ENCODE measurements at regions not wholly inside any gene's neighbourhood (a gene's known extent, or its start where the extent isn't known, plus 50 kb on each side); places are given as distances from the start of the nearest gene placed in this dataset.
"Not testable (repeated sequence)": the region's sequence is repeated elsewhere in the genome, so short reads cannot be mapped to it uniquely, and the experiment has no call there.

DNA sequence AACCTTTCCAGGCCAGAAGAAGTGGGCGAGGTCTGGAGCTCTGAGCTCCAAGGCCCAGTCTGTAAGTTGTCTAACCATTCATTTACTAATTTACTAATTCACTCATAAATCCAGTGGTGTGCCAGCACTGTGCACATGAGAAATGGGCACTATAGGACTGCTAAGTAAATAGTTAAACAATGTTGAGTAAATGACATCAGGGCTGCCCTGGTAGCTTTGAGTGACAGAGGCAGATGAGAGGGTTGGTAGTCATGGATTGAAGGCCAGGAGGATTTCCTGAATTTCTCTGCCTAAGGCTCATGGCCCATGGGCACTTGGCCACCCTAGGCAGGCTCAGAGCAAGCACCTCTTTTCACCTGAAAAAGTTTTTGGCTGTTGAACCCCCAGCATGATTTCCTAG is 216.9 kb upstream of the RXFP2 start:
- no peak for DNase-seq

DNA sequence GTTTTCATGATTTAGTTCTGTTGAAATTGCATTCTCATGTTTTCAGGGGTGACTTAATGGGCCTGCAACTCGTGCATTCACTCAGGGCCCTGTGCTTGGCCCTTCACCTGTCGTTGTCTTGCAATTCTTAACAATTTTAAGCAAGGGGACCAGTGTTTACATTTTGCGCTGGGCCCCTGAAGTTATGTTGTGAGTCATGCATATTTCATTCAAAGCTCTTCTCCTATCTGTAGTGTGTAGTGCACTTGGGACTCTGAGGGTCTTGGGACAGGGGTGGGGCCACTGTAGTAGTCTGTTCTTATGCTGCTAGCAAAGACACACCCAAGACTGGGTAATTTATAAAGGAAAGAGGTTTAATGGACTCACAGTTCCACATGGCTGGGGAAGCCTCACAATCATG is 211.2 kb upstream of the RXFP2 start:
- no peak for DNase-seq

DNA sequence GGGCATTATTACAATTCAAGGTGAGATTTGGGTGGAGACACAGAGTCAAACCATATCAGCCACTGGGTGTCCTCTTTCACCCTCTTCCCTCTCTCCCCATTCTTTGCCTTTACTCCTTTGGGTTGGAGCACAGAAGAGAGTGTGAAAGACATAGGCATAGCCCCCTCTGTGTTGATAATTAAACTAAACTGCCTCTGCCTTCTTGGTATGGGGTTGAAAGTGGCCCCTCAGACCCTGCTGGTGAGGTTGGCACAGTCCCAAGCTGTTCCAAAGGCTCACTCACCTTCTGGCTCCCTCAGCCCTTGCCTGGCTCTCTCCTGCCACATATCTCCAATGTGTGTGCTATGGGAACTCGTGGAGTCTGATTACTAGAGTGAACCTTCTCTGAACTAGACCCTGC is 210.6 kb upstream of the RXFP2 start:
- no peak for DNase-seq

DNA sequence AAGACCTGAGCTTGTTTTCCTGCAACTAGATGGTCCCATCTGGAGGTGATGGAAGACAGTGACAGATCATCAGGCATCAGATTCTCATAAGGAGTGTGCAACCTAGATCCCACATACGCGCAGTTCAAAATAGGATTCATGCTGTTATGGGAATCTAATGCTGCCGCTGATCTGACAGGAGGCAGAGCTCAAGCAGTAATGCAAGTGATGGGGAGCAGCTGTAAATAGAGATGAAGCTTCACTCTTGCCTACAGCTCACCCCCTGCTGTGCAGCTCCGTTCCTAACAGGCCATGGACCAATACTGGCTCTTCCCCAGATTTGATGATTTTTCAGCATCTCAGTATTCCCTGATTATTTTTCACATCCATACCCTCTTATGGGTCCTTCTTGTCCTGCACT is 208.4 kb upstream of the RXFP2 start:
- DNase-seq: no peak

DNA sequence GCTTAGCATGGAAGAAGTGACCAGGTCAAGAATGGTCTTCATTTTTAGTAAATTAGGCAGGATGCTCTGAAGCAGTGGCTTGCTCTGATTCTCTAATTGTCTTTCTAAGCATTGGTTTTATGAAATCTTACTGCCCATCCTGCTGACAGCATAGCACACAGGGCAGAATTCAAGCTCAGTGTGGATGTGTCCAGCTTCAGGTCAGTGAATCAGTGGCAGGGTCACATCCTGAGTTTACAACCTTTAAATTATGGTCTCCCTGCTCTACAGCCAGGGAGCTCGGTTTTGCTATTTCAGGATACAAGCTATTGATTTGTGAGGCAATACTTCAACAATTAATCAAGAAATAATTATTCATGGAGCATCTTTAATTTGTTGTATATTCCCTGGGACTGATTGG is 202.3 kb upstream of the RXFP2 start:
- DNase-seq: no peak

DNA sequence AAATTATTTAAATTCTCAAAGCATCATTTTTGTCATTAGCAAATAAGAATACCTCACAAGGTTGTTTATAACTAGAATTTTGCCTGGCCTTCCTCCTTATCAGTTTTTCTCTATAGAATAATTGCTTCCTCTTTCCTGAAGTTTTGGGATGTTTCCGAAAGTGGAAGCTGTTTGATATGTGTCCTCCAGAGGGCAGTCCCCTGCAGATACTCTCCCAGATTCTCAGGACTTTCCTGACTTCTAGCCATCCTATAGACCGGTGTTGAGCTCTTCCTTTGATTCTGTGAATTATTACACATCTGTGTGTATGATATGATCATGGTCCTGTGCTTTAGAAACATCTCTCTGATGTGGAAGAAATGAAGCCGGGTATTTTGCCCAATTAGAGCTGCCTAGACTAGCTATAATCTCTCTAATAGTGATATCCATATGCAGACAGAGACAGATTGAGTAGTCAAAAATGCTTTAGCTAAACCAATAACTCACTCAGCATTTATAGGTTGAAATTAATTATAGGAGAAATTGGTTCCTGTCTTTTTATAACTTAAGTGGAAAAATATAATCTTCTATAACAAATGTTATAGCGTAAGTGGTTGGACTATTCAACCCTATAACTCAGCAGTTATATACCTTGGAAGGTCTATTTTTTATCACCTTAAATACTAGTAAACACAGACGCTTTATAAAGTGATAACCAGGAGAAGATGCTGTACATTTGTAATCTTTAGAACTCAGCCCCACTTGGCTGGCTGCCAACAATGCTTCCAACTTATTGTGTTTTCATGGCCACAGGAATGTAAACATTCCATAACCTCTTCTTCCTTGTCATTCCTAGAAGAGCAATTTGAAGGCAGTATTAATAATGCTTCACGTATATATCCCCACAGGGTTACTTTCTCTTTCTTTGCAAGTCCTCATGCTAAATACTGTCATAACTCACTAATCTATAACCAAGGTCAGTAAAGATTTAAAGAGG is 201.0 kb upstream of the RXFP2 start:
- DNase-seq: peak; percentile 22 to 34

DNA sequence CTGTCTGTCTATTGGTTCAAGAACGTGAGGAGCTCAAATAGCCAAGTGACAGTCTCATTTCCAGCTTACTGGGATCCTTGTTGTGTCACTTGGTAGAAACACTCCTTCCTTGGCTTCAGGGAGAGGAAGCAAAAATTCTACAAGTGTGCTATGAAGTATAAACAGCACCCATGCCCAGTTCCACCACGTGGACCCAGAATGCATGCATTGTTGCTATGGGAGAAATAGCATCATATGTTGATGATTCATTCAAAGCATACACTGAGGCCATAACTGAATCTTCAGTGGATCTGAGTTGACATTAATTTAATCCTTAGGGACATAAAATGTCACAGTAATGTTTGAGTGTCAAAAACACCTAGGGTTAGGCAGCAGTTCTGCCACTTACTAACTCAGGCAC is 199.0 kb upstream of the RXFP2 start:
- no peak for DNase-seq

DNA sequence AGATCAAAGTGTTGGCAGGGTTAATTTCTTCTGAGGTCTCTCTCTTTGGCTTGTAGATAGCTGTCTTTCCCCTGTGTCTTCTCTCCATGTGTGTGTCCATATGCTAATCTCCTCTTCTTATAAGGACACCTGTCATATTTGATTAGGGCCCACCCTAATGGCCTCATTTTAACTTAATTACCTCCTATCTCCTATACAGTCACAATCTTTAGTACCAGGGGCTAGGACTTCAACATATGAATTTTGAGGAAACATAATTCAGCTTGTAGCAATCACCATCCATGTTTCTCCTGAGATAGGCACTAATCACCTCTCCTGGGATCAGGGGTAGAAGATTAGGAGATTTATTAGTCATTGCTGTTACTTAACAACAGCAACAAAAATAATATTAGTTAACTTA is 196.1 kb upstream of the RXFP2 start:
- no peak for DNase-seq

DNA sequence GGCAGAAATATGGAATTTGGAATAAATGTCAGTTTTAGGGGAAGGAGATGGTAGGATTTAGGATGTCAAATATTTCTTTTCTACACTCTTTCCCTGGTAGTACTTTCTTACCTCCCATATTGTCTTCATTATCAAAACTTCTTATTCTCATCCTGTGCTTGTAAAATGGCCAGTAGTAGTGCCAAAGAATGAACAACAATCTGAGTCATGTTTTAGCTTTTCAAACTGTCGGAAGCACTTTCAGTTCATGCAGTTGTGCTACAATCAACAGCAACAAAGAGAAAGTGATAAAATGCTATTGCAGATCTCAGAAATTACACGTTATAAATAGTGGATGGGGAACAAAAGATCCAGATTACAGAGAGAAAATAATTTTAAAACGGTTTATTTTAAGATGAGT is 193.7 kb upstream of the RXFP2 start:
- DNase-seq: no peak

DNA sequence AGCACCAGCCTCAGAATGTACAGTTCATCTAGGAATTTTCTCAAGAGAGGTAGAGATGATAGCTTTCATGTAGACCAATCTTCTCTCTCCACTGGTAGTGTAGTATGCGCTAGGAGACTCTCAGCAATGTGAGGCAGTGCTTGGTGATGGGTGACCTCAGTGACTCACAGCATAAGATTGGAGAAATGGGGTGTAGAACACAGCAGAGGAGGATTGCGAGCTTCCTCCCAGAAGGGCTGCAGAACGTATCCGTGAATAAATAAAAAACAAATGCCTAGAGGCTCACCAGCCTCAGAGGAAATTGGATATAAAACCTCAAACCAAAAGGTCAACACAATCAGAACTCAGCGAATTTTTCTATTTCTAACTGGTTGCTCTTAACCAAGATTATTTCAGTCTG is 182.9 kb upstream of the RXFP2 start:
- no peak for DNase-seq

DNA sequence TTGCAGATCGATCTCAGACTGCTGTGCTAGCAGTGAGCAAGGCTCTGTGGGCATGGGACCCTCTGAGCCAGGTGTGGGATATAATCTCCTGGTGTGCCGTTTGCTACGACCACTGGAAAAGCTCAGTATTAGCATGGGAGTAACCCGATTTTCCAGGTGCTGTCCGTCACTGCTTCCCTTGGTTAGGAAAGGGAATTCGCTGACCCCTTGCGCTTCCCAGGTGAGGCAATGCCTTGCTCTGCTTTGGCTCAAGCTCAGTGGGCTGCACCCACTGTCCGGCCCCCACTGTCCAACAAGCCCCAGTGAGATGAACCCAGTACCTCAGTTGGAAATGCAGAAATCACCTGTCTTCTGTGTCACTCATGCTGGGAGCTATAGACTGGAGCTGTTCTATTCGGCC is 155.1 kb upstream of the RXFP2 start:
- not testable (repeated sequence) for DNase-seq

DNA sequence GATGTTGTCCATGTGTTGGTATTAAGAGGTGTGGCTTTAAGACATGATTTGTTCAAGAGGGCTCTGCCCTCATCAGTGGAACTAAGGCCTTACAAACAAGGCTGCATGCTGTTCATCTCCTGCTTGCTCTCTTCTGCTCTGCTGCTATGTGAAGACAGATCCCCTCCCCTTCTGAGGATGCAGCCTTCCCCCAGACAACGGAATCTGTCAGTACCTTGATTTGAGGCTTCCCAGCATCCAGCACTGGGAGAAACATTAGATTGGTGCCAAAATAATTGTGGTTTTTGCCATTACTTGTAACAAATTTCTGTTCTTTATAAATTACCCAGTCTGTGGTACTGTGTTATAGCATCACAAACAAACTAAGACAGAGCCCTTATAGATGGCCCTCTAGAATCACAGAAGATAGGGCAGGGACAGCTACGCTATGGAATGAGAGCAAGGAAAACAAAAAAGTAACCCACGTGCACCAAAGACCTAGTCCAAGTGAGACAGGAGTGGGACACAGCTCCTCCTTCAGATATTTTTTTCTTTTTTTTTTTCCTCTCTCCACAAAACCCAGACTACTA is 151.5 kb upstream of the RXFP2 start:
- no peak for DNase-seq

DNA sequence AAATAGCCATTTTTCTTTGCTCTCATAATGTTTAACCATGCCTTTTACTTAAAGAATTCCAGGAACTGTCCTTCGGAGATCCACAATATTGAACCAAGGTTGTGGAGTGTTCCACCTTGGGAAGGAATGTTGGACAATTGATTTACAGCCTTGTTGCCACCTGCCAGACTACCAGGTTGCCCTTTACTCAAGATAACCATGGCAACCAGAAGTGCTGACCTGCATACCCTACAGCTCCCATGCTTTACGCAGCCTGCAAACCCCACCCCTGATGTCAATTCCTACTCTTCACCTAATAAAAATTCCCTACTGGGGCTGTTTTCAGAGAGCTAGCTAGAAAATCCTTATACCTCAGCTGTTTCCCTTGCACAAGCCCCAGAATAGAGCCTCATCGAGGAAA is 151.0 kb upstream of the RXFP2 start:
- no peak for DNase-seq

DNA sequence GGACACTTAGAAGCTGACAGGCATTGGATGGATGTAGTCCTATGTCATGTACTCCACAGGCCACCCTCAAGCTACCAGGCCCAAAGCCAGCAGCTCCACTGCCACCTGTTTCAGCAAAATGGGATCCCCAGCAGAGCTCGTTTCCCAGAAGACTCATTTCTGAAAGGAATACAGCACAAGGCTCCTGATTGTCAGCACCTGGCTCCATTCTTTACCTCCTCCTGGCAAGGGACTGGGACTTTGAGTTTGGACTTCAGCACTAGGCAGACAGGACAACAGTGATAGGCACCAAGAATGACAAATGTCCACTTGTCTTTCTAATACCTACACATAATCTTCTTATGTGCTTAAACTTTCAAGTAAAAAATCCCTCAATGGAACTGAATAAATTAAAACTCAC is 150.4 kb upstream of the RXFP2 start:
- DNase-seq: no peak

DNA sequence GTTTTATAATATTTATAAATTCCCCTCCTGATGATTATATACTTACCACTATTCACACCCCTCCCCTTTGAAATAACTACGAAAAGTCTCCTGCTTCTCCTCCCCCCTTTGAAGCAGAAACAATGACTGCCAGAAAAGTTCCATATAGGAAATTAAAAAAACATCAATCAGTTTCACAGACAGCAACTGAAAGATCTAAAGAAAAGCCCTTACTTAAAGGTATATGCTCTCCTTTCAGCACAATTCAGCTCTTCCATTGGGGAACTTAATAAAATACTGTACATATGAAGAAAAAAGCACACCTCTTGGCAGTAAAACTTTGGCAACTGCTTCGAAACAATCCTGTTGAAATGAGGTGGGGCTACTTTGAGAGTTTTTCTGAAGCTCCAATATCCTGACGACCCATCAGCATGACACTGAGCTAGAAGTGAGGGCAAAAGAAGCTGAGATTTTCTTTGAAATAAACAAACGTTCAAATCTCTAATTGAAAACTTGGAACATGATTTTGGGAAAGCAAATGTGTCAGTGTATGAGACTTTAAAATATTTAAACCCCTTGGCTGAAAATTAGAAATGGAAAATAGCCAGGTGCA is 147.6 kb upstream of the RXFP2 start:
- no peak for DNase-seq

DNA sequence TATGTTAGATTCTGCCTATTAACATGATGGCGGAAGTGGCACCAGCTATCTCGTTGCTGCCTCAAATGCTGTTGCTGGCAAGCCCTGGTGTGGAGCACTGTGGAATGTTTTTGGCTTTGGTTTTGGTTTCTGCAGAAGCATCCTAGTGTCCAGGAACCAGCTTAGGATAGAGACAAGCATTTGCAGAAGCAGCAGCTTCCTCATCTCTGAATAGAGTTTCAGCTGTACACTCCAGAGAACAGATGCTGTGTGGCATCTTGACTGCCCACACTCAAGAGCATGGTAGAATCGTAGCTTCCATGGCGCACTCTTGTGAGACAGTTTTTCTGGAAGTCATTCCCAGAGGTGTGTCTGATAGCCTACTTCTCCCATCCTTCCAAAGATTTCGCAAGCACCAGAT is 145.3 kb upstream of the RXFP2 start:
- no peak for DNase-seq

DNA sequence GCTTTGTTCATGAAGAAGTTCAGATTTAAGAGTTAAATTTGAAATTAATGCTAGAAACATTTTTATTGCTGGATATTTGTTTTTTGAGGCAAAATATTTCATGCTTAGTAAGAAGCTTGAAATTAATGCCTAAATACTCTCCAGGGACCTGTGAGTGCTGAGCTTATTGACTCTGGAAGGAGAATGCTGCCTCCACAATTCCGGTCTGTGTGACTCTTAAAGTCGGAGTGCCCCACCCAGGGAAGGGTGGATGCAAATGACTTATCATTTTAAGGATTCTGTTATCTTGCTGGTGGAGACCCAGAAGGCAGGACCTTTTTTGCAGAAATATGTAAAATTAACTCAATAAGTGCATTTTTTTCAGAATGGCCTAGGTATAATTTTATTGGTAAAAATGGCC is 143.8 kb upstream of the RXFP2 start:
- DNase-seq: no peak

DNA sequence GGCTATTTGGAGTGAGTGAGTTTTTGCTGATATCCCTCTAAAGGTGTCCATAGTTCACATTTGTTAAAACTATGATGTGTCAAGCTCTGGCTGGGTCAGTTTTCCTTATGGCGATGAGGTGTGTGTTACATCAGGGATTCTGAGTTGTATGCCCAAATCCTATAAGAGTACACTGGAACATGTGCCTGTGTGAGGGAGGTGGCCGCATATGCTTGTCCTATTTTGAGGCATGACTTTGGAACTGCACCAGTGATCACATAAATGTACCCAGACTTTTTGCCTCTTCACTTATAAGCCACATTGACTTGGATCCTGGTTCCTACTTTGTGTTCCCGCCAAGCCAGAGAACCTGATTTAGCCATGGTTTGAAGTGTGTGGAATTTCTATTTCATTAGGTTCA is 140.3 kb upstream of the RXFP2 start:
- DNase-seq: no peak

DNA sequence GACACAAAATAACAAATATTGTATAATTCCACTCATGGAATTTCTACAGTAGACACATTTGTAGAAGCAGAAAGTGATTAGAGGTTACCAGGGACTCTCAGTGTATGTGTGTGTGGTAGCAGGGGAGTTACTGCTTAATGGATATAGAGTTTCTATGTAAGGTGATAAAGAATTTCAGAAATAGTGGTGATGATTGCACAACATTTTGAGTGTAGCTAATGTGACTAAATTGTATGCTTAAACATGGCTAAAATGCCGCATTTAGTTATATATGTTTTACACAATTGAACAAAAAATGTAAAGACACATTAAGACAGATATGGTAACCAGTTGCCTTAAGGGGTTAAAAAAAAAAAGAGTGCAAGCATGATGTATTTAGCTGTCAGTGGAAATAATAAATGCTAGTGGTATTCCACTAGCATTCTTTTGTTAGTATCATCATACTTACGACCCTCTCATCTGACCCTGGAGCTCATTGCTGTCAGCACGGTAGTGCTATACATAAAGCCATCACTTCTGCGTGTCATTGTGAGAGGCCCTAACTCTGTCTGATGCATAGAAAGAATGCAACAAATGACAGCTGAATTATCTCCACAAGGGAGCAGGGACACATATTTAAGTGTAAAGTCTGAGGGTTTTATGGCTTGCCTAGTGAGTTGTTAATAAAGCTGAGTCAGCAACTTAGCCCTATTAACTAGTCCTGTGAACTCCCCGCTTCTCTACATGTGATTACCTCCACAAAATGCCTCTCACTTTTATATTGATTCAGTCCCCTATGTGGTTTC is 134.1 kb upstream of the RXFP2 start:
- DNase-seq: no peak

DNA sequence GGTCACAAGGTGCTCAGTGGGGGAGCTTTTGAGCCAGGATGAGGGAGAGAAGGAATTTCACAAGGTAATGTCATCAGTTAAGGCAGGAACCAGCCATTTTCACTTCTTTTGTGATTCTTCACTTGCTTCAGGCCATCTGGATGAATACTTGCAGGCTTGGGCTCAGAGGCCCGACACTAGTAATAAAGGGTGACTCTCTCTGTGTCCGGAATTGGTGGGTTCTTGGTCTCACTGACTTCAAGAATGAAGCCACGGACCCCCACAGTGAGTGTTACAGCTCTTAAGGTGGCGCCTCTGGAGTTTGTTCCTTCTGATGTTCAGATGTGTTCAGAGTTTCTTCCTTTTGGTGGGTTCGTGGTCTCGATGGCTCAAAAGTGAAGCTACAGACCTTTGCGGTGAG is 131.8 kb upstream of the RXFP2 start:
- not testable (repeated sequence) for DNase-seq

DNA sequence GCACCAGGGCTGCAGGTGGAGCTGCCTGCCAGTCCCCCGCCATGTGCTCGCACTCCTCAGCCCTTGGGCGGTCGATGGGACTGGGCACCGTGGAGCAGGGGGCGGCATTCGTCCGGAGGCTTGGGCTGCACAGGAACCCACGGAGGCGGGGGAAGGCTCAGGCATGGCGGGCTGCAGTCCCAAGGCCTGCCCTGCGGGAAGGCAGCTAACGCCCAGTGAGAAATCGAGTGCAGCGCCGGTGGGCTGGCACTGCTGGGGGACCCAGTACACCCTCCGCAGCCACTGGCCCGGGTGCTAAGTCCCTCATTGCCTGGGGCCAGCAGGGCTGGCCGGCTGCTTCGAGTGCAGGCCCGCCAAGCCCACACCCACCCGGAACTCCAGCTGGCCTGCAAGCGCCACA is 130.5 kb upstream of the RXFP2 start:
- not testable (repeated sequence) for DNase-seq

DNA sequence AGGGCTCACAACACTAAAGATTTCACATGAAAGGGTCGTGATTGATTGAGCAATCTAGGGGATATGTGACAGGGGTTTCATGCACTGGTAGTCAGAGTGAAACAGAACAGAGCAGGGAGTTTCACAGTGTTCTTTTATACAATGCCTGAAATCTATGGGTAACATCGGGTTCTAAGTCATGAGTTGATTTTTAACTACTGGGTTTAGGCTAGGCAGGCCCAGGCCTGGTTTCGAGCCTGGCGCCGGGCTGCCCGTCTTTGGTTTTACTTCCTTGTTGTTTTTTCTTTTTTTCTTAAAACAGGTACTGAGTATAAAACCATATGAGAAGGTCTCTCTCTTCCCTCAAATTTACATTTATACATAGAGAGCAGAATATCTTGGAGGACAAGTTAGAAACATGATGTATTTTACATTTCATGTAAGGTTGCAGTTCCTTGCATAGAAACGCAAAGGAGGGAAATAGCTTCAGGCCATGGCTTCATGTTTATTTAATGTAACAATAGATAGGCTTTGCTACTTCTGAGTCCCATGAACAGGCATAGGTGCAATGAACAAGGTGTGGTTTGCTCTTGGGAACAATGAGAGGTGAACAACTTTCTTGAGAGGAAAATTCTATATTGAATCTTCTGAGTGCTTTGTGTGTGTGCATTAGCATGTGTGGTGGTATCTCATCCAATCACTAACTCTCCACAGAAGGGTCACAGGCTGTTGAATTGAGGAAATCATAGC is 128.9 kb upstream of the RXFP2 start:
- DNase-seq: no peak

DNA sequence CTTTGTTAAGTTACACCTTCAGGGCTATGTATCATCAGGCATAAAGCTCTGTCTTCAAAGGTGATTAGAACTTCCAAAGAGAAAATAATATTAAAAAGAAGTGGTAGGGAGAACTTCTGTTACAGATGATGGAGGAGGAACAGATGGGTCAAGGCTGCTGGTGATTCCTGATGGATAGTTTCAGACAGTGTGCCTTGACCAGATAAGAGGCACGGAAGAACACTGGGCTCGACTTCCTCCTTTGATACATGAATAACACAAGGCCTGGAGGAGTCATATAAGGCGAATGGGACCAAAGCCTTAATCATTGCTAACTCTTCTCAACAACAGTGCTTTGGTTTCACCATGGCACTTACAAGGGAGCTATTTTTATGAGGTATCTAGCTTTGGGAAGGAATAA is 128.1 kb upstream of the RXFP2 start:
- DNase-seq: no peak
